DOHH2 (cell line): ENCODE measurements at regions not wholly inside any gene's neighbourhood (a gene's known extent, or its start where the extent isn't known, plus 50 kb on each side); places are given as distances from the start of the nearest gene placed in this dataset.

Source experiments
- H3F3A ChIP-seq: fragments of 200-600 bp; sonication (generic), shearing (Covaris generic); 2 replicates; pipeline ENCODE4 v1.6.0; 2016; ENCODE audit warnings: antibody characterized with exemption, mild to moderate bottlenecking; ENCODE audit not compliant: control insufficient read depth, insufficient read depth
- H3K27ac ChIP-seq: fragments of 200-600 bp; sonication (generic); 2 replicates; pipeline ENCODE4 v1.5.1; 2014; ENCODE audit warnings: low read depth, mild to moderate bottlenecking, low read length, moderate library complexity
- H3K27me3 ChIP-seq: fragments of 200-600 bp; sonication (generic); 2 replicates; pipeline ENCODE4 v1.6.1; 2014; ENCODE audit warnings: mild to moderate bottlenecking, low read length, mixed read lengths; ENCODE audit not compliant: control insufficient read depth
- H3K36me3 ChIP-seq: fragments of 200-600 bp; sonication (generic); 2 replicates; pipeline ENCODE4 v1.6.1; 2014; ENCODE audit warnings: mild to moderate bottlenecking, low read length, moderate library complexity, mixed read lengths; ENCODE audit not compliant: control insufficient read depth
- H3K4me1 ChIP-seq: fragments of 200-600 bp; sonication (generic); 2 replicates; pipeline ENCODE4 v1.6.1; 2014; ENCODE audit warnings: mild to moderate bottlenecking, low read length, mixed read lengths; ENCODE audit not compliant: control insufficient read depth
- H3K4me2 ChIP-seq: fragments of 200-600 bp; sonication (generic); 2 replicates; pipeline ENCODE4 v1.6.0; 2014; ENCODE audit warnings: mild to moderate bottlenecking, low read length, moderate library complexity
- H3K4me3 ChIP-seq: fragments of 200-600 bp; sonication (generic); 2 replicates; pipeline ENCODE4 v1.5.1; 2014; ENCODE audit warnings: mild to moderate bottlenecking, low read length, mixed read lengths
- H3K79me2 ChIP-seq: fragments of 200-600 bp; sonication (generic); 2 replicates; pipeline ENCODE4 v1.6.1; 2014; ENCODE audit warnings: mild to moderate bottlenecking, low read length, mixed read lengths; ENCODE audit not compliant: control insufficient read depth
- H3K9me2 ChIP-seq: fragments of 200-600 bp; sonication (generic); replicated peaks from 2 replicates; pipeline ENCODE4 v1.6.1; 2014; ENCODE audit warnings: mild to moderate bottlenecking, low read length, mixed read lengths; ENCODE audit not compliant: control insufficient read depth
- H3K9me3 ChIP-seq: fragments of 200-600 bp; sonication (generic); 2 replicates; pipeline ENCODE4 v1.6.1; 2014; ENCODE audit warnings: antibody characterized with exemption, low read length, mixed read lengths; ENCODE audit not compliant: control insufficient read depth, insufficient read depth
- H4K20me1 ChIP-seq: fragments of 200-600 bp; sonication (generic); 2 replicates; pipeline ENCODE4 v1.6.0; 2014; ENCODE audit warnings: low read depth, mild to moderate bottlenecking, antibody characterized with exemption, low read length, moderate library complexity; ENCODE audit not compliant: control insufficient read depth, insufficient read depth
- EZH2phosphoT487 ChIP-seq: fragments of 200-600 bp; sonication (generic); IDR thresholded peaks from 2 replicates; pipeline ENCODE4 v1.6.1; 2017; ENCODE audit warnings: borderline replicate concordance, mild to moderate bottlenecking, antibody characterized with exemption, low read length, moderate library complexity, mixed read lengths
- TF ChIP-seq, protein P1 (sequence below): fragments of 200-600 bp; sonication (generic); IDR thresholded peaks from one replicate; pipeline ENCODE4 v1.5.1; 2014; ENCODE audit warnings: antibody characterized with exemption, mild to moderate bottlenecking, low read depth, low read length; ENCODE audit not compliant: poor library complexity, severe bottlenecking

GRCh38 chr10:52959810-52960209 is 187.2 kb upstream of the MBL2 start:
- Histone ChIP-seq H4K20me1 (no peaks in the 10 kb centered on the region), H3K4me3 (no peak overlapping the region), H3K4me1 (no peaks in the 10 kb centered on the region), H3K79me2 (no peaks in the 10 kb centered on the region), H3K27me3 (peaks cover 9% of the 10 kb centered on the region), H3K4me2 (no peak overlapping the region), H3K36me3 (no peaks in the 10 kb centered on the region), H3K9me2 (no peaks in the 10 kb centered on the region), H3K9me3 (no peaks in the 10 kb centered on the region), H3F3A (no peaks in the 10 kb centered on the region), H3K27ac (no peak overlapping the region)
- TF ChIP-seq EZH2phosphoT487: no peak
- TF ChIP-seq, protein P1, sequence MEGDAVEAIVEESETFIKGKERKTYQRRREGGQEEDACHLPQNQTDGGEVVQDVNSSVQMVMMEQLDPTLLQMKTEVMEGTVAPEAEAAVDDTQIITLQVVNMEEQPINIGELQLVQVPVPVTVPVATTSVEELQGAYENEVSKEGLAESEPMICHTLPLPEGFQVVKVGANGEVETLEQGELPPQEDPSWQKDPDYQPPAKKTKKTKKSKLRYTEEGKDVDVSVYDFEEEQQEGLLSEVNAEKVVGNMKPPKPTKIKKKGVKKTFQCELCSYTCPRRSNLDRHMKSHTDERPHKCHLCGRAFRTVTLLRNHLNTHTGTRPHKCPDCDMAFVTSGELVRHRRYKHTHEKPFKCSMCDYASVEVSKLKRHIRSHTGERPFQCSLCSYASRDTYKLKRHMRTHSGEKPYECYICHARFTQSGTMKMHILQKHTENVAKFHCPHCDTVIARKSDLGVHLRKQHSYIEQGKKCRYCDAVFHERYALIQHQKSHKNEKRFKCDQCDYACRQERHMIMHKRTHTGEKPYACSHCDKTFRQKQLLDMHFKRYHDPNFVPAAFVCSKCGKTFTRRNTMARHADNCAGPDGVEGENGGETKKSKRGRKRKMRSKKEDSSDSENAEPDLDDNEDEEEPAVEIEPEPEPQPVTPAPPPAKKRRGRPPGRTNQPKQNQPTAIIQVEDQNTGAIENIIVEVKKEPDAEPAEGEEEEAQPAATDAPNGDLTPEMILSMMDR: no peak

DNA sequence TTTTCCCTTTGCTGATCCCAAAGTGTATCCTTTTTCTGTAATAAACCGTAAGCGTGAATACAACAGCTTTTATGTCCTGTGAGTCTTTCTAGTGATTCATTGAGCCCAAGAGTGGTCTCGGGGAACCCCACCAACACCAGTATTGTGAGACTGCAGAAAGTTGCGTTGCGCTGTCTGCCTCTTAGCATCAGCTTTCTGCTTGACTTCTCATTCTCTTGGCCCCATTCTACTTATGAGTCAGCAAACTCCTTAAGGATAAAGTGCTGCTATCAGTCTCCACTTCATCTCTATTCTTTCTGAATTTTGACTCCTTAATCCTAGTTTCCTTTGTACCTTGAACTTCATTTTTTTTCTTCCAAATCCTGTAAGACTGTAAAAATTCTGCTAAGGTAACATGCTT is 184.3 kb upstream of the MBL2 start:
- Histone ChIP-seq H3K4me3 (no peak overlapping the region), H3K36me3 (no peaks in the 10 kb centered on the region), H3K4me2 (no peak overlapping the region), H3K4me1 (no peaks in the 10 kb centered on the region), H3F3A (no peaks in the 10 kb centered on the region), H3K9me3 (no peaks in the 10 kb centered on the region), H4K20me1 (no peaks in the 10 kb centered on the region), H3K27ac (no peak overlapping the region), H3K27me3 (peaks cover 9% of the 10 kb centered on the region), H3K79me2 (no peaks in the 10 kb centered on the region), H3K9me2 (no peaks in the 10 kb centered on the region)
- no peak for TF ChIP-seq EZH2phosphoT487
- TF ChIP-seq, protein P1: no peak

GRCh38 chr10:52956461-52956860 is 183.9 kb upstream of the MBL2 start:
- Histone ChIP-seq H3K4me3 (no peak overlapping the region), H3K27ac (no peak overlapping the region), H3K9me3 (no peaks in the 10 kb centered on the region), H3F3A (no peaks in the 10 kb centered on the region), H3K4me2 (no peak overlapping the region), H3K79me2 (no peaks in the 10 kb centered on the region), H3K27me3 (peaks cover 9% of the 10 kb centered on the region), H3K9me2 (no peaks in the 10 kb centered on the region), H4K20me1 (no peaks in the 10 kb centered on the region), H3K36me3 (no peaks in the 10 kb centered on the region), H3K4me1 (no peaks in the 10 kb centered on the region)
- TF ChIP-seq, protein P1: no peak
- no peak for TF ChIP-seq EZH2phosphoT487

DNA sequence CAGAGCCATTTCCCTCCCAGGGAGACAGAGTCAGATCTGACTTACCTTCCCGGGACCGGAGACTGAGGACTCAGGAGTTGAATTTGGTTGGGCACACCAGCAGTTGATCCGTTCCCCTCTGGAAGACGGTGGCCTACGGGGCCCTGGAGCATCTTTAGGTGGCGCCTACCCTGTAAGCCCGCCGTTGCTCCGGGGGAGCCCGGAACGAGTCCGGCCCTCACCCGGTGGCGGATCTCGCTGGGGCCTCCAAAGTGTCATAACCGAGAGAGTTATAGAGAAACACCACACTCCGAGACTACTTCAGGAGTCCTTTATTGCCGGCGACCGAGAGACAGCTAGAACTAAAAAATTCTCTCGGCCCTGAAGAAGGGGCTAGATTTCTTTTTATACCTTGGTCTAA is 182.8 kb upstream of the MBL2 start:
- H3K4me3 ChIP-seq: no peak overlapping the region
- H3K4me2 ChIP-seq: no peak overlapping the region
- H3K79me2 ChIP-seq: no peaks in the 10 kb centered on the region
- H3K27ac ChIP-seq: no peak overlapping the region
- no peaks in the 10 kb centered on the region for H4K20me1 ChIP-seq
- H3K9me3 ChIP-seq: no peaks in the 10 kb centered on the region
- no peaks in the 10 kb centered on the region for H3K36me3 ChIP-seq
- no peaks in the 10 kb centered on the region for H3K9me2 ChIP-seq
- H3K27me3 ChIP-seq: peaks cover 9% of the 10 kb centered on the region
- no peaks in the 10 kb centered on the region for H3K4me1 ChIP-seq
- no peak for TF ChIP-seq EZH2phosphoT487
- TF ChIP-seq, protein P1: no peak
- no peaks in the 10 kb centered on the region for H3F3A ChIP-seq
